Left ventricle myocardium superior (tissue), 1 donor: ENCODE measurements at regions not wholly inside any gene's neighbourhood (a gene's known extent, or its start where the extent isn't known, plus 50 kb on each side); places are given as distances from the start of the nearest gene placed in this dataset.
"Not testable (repeated sequence)": the region's sequence is repeated elsewhere in the genome, so short reads cannot be mapped to it uniquely, and the experiment has no call there.

Experiments used
- ATAC-seq: fragments of 200-7000 bp; cut with Tn5 transposase; one replicate; pipeline ENCODE4 v1.9.1; 2020; ENCODE audit warnings: mild to moderate bottlenecking, moderate library complexity
- DNase-seq: peaks from one replicate; pipeline ENCODE4 v3.0.0-alpha.2; 2020
- intact Hi-C: fragments of 100-400 bp; cut with micrococcal nuclease; formaldehyde crosslinking; loops from one replicate; pipeline ENCODE4 v1.11.0; 2022
- donor health status: DM: no; HTN: yes; CAD: no; lungs with severe emphysema.

DNA sequence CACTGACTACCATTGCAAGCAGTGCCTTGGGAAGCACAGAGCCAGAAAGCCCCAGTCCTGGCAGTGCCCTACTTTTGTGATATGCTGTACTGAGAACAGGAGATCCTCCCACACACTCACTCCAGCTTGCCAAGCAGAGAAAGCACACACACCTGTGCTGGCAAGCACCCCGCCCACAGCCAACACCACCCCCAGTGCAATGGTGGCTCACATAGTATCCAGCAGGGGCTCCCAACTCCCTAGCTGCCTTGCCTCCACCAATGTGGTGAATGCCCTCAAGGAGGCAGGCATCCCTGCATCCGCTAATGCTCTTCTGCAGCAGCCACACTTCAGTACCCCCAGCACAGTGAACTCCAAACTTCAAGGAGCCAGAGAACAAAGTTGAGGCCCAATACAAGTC, 1655.8 kb downstream of the SUCLG1 start:
- DNase-seq (no peak), ATAC-seq (no peak)

DNA sequence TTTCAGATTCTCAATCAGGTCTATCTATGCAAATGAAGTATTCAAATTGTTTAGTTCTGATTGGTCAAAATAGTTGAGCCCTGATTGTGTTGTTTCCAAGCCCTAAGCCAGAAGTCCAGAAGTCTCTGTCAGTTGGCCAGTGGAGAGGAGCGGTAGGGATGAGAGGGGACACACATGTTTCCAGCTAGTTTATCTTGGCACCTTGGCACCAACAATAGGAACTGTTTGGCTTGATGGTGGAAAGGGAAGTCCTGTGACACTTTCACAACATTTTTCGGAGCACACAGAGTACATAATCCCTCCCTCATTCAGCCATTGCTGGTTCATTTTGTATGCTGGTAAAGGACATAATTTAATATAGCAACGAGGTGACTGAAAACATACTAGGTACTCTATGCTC, 1661.6 kb downstream of the SUCLG1 start:
- intact Hi-C loops: no loop called here
- no peak for ATAC-seq
- DNase-seq: no peak

More for the DNA sequence above, 1655.8 kb downstream of the SUCLG1 start:
- intact Hi-C loops: no loop called here

- ATAC-seq: no peak
- intact Hi-C loops: no loop called here
- DNase-seq: no peak
These were observed 1662.9 kb downstream of the SUCLG1 start for GRCh38 chr2:82796132-82796531.

DNA sequence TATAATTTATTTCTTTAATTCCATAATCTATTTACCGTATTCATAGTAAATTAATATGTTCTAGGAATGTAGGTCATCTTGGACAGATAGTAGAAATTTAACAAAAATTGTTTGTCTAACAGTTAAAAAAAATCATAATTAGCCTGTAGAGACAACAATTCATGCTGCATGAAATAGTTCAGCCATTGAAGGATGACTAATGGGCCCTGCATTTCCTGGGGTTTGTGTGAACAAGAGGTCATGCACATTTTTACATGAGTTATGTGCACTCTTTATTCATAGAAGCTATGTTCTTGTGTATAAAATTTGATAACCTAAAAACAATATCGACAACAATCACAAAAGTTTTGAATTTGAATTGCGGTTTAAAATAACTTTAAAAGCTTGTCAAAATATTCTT, 1663.6 kb downstream of the SUCLG1 start:
- no peak for ATAC-seq
- no peak for DNase-seq
- intact Hi-C loops: no loop called here

DNA sequence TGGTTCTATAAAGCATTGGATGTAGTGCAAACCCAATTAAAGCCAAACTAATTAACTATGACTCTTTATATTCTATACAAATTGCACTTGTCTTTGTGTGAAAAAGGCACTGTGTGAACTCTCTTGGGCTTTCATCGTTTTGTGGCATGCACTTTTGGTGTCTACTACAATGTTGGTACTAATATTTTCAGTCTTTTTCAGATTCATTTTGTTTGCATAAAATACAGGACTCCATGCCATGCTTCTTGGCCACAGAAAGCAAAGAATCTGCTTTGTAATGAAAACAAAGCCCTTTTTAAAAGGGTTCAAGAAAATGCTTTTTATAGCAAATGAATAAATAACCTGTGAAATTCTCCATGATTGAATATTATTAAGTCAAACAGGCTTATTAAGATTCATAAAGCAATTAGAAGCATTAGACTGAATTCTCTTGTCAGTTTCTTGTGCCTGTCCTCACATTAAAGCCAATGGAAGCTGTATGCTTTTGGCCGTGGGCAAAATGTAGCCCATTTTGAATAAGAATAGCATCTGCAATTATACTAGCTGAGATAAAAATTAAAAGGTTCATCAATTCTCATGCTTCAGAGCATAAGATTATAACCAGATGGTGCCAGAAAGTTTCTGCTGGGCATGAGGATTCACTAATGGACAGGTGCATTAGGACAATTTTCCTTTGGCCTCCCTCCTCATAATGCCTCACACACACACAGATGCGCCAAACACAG, 1665.2 kb downstream of the SUCLG1 start:
- no peak for DNase-seq
- intact Hi-C loops: no loop called here
- ATAC-seq: no peak

DNA sequence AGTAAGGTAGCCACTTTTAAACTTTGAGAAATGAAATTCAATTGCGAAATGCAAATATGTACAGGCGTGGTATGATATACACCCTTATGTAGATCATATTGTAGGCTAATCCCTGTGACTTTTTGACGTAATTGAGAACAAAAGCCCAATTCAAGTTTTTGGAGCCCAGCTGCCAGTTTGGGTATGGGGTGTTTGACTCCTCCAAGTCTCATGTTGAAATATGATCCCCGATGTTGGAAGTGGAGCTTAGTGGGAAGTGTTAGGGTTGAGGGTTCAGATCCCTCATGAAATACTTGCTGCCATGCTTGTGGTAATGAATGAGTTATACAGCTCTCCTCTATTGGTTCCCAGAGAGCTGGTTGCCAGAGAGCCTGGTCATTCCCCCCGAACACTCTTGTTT, 1666.8 kb downstream of the SUCLG1 start:
- intact Hi-C loops: no loop called here
- ATAC-seq (no peak), DNase-seq (no peak)

DNA sequence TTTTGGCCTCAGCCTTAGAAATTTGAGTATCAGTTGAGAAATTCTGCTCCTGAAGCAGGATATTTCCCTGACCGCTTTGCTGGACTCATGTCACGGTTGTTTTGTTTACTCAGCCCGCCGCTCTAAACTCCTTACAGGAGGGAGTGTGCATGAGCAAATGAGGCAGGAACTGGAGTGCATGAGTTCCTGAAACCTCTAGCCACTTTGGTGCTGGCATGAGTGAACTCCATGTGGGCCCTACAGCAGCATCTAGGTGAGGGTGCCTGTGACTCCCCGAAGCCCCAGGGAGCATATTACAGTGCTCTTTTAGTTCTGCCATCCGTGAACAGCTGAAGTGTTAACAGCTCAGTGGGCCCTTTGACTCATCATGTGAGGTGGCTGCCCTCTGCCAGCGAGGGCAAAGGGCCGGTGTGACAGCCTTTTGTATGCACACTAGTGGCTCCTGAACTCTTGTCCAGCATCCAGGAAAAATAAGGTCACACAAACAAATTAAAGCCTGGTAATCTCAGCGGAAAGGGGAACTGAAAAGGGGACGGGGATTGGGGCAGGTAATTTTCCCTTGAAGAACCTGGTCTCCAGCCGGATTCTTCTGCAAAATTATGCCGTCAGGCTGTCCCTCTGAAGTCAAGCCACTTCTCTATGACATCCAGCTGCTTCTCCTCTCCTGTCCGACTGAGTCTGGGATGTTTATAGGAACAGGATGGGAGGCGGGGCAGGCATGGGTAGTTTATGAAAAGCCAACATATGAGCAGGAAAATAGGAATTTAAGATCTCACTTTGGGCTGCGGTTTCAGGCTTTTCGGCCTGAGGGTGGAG, 1668.7 kb downstream of the SUCLG1 start:
- DNase-seq (peak; percentile 20), ATAC-seq (peak; percentile 38)
- intact Hi-C loops: no loop called here

- ATAC-seq (no peak), DNase-seq (no peak)
- intact Hi-C loops: no loop called here
These were observed 1669.3 kb downstream of the SUCLG1 start for GRCh38 chr2:82789851-82790205.

DNA sequence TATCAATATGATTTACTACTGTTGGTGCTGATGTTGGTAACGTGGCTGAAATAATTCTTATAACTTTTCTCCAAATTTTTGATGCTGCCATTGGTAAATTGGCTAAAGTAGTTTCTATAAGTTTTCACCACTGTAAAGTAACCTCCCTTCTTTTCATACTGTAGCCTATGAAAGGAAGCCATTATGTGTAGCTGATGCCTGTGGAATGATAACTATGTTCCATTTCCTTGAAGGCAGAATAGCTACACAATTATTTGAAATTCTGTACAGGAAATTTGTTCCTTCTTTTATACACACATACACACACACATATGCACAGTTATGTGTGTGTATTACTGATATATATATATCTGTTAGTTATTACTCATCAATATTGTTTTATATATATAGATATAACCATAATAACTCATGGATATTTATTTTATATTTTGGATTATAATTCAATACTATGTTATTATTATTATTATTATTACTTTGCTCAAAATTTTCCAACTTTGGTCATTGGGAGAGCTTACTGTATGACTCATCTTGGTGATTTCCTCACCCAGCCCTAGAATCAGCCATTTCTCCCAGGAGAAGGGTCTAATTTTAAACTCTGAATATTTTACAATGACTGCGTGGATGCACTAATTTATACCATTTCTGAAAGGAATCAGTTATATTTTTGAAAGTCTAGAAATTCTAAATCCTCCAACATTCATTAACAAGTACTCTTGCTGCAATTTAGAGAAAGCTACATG, 1677.7 kb downstream of the SUCLG1 start:
- DNase-seq (no peak), ATAC-seq (no peak)
- intact Hi-C loops: no loop called here

DNA sequence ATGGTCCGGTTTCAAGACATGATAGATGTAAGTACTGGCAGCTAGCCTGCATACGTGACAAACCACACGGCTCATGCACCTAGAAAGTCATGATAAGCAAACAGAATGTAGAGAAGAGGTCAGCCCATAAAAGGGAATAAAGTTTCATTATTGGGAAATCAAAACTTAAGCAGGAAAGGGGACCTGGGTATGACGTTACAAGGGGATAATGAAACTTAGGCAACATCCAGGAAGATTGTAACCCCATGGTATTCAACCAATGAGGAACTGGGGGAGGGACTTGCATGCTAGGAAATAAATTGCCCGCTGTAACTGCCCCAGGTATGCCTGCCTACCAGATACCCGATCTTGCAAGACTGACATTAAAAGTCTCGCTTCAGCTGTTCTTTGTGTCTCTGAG, 1679.0 kb downstream of the SUCLG1 start:
- intact Hi-C loops: no loop called here
- DNase-seq: no peak
- ATAC-seq: no peak

DNA sequence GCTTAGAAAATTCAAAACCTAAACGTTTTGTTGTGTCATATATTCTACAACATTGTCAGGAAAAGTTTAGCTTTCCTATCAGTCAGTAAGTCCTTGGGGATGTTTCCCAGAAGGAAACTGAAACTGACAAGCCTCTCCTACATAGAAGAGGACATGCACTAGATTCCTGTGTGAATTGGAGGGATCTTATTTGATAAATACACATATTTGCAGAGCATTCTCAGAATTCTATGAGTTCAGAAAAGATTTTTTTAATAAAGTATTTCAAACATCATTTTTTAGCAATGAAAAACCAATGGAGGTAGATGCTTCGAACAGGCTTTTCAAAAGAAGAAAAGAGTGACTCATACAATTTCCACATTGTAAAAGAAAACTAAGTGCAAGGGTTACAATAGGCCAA, 1706.7 kb downstream of the SUCLG1 start:
- intact Hi-C loops: no loop called here
- ATAC-seq (no peak), DNase-seq (no peak)

DNA sequence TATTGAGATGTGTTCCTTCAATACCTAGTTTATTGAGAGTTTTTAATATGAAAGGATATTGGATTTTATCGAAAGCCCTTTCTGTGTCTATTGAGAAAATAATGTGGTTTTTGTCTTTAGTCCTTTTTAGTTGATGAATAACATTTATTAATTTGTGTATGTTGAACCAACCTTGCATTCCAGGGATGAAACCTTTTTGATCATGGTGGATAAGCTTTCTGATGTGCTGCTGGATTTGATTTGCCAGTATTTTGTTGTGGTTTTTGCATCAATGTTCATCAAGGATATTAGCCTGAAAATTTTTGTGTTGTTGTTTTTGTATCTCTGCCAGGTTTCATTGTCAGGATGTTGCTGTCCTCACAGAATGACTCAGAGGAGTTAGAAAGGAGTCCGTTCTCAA, 1710.4 kb downstream of the SUCLG1 start:
- DNase-seq (no peak), ATAC-seq (no peak)
- intact Hi-C loops: no loop called here

- no peak for ATAC-seq
- DNase-seq: no peak
- intact Hi-C loops: no loop called here
These were observed 1718.6 kb downstream of the SUCLG1 start for GRCh38 chr2:82740527-82740926.

DNA sequence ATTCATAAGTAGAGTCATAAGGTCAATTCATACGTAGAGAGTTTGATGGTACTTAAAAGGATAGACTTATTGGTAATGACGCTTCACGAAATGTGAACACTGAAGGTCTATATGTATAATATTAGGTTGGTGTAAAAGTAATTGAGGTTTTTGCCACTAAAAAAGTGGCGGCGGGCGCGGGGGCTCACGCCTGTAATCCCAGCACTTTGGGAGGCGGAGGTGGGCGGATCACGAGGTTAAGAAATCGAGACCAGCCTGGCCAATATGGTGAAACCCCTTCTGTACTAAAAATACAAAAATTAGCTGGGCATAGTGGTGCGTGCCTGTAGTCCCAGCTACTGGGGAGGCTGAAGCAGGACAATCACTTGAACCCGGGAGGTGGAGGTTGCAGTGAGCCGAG, 1721.1 kb downstream of the SUCLG1 start:
- ATAC-seq, DNase-seq, intact Hi-C loops: not testable (repeated sequence)

DNA sequence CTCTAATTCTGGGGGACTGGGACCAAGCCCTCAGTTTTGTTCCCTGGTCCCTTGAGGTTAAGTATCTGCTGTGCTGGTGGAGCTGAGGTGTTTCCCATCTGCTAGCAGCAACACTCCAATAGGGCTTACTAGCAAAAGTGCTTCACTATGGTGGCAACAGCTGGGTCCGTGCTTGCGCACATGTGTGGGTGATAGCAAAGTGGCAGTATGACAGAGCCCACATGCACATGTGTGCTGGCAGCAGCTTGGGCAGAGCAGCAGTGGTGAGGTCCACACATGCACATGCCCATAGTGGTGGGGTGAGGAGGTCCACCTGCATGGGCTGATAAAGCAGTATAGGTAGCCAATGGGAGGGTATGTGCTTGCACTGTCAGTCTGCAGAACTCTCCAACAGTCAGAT, 1723.7 kb downstream of the SUCLG1 start:
- DNase-seq (no peak), ATAC-seq (no peak)
- intact Hi-C loops: no loop called here

DNA sequence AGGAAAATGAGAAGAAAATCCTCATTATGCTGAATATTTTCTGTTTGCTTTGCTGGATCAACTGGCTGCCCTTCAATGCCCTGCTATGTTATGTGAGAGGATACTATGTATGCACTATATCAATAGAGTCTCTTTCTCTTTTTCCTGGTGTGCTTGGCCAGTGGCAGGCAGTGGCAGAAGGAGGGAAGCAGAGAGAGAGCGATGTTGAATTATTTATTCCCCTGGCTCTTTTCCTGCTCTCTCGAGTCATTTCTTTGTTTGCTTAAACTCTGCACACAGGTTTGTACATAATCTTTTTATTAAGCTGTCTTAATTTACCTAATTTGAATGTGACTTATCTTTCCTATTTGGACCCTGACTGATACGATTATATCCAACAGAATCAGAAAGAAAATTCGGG, 1727.3 kb downstream of the SUCLG1 start:
- intact Hi-C loops: no loop called here
- no peak for DNase-seq
- ATAC-seq: no peak

GRCh38 chr2:82730811-82731210, 1728.3 kb downstream of the SUCLG1 start:
- DNase-seq (no peak), ATAC-seq (no peak)
- intact Hi-C loops: no loop called here

DNA sequence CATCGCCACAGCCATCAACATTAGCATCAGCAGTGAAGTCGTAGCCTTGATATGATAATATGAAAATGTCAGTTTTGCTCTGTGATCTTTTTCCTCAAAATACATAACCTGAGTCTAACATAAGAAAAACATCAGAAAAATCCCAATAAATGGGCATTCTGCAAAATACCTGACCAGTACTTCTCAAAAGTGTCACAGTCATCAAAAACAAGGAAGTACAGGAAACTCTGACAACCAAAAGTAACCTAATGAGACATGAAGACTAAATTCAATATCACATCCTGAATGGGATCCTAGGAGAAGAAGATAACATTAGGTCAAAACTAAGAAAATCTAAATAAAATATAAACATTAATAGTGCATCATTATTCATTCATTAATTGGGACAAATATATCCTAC, 1731.0 kb downstream of the SUCLG1 start:
- ATAC-seq: no peak
- no peak for DNase-seq
- intact Hi-C loops: no loop called here

DNA sequence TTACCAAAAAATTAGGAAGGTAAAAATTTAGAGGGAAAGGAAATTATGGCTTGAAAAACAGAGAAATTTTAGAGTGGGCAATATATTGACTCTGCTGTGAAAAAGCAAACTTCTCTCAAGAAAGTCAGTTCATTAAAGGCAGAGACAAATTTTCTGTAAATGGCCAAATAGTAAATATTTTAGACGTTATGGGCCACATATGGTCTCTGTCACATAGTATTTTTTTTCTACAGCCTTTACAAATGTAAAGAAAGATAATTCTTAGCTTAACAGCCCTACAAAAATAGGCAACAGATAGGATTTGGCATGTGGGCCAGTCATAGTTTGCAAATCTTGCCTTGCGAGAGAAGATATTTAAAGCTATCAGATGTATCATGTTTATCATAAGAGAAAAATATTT, 1750.4 kb downstream of the SUCLG1 start:
- DNase-seq (no peak), ATAC-seq (no peak)
- intact Hi-C loops: no loop called here

- intact Hi-C loops: no loop called here
- ATAC-seq: no peak
- no peak for DNase-seq
These were observed 1761.8 kb downstream of the SUCLG1 start for GRCh38 chr2:82697231-82697630.
